Pulmonary artery endothelial cell (primary cell): ENCODE measurements at regions not wholly inside any gene's neighbourhood (a gene's known extent, or its start where the extent isn't known, plus 50 kb on each side); places are given as distances from the start of the nearest gene placed in this dataset.
"Not testable (repeated sequence)": the region's sequence is repeated elsewhere in the genome, so short reads cannot be mapped to it uniquely, and the experiment has no call there.

Experiments used
- DNase-seq: peaks from one replicate; pipeline ENCODE4 v3.0.0-alpha.2; 2011; ENCODE audit warnings: low read depth, low spot score

DNA sequence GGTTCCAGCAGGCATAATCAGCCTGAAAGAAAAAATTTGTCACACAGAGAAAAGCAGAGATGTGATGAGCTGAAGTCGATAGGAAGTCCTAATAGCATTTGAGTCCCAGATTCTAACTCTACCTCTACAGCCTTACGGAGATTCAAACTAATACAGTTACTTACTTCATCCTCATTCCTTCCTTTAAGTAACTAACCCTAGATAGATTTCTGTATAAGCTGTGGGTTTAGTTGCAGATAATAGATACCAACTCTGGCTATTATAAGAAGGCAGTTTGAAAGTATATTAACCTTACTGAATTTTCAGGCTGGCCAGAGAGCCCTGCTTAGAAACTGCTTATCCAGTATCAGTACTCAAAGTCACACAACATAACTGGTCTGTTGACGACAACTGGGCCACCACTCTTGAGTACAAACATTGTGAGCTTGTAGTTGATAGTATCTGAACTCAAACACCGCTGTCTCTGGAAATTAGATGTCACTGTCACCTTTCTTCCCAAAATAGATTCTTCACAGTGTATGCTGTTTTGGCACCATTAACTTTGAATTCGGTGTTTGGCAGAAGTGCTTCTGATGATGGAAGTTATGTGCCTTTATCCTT lies 484.3 kb downstream of the DIPK2A start:
- DNase-seq, result no peak

DNA sequence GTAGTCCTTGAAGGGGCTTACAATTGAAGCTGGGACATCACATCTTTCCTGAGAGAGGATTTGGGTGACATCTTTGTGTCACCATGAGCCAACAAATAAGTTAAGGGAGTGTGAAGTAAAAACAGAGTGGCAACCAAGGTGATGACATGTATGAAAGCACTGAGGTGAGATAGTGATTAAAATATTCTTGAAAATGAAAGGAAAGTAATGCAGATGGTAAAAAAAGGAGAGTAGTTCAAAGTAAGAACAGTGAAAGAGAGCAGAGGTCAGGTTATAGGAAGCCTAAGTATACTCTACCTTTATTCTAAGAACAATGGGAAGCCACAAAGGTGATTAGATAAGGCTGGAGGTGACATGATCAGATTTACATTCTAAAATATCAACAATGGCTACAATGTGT lies 486.1 kb downstream of the DIPK2A start:
- DNase-seq, result no peak

DNA sequence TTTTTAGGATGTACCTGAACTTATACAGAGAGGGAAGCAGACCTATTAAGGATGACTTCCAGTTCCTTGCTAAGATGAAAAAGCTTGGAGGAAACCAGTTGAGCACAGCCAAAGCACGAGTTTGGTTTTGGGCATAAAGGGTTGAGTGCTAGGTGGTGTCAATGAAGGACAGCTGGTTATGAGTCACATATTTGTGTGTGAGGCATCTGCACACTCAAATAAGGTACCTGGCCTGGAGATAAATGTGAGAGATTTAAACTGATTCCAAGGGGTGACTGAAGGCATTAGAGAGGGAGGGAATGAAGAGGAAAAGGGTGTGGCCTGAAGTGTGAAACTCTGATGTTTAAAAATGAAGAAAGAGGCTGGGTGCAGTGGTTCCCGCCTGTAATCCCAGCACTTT lies 486.7 kb downstream of the DIPK2A start:
- no peak for DNase-seq

DNA sequence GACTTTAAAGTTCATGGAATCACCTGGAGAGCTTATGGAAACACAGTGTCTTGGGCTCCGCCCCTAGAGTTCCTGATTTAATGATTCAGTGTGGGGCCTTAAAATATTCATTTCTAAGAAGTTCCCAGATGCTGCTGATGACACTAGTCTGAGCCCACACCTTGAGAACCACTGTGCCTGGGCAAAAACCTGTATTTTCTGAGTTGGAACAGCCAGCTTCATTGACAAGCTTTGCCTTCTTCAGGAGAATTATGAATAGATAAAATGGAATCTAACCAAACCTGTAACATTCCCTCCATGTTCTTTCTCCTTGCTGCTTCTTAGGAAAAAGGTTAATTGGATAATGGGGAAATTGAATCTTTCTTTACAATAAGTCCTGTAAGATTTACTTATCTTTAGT lies 490.7 kb downstream of the DIPK2A start:
- no peak for DNase-seq

GRCh38 chr3:144463911-144464310 lies 492.3 kb downstream of the DIPK2A start:
- DNase-seq, result no peak

GRCh38 chr3:144466114-144466513 lies 494.5 kb downstream of the DIPK2A start:
- no peak for DNase-seq

DNA sequence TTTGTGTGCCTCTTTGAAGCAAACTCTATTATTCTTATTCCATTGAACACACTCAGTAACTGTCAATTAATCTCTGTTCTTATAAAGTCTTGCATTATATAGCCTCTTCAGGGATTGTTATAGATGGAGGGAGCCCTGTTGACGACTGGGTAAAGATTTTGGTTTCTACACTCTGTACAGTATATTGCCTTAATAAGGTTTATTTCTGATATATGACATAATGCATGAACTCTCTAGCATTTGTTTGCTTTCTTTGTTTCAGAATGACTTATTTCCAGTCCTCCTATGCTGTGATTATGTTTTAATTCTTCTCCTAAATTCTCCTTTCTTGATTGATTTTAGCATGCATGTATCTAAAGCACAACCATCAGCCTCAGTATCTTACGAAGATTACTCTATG lies 494.9 kb downstream of the DIPK2A start:
- no peak for DNase-seq

GRCh38 chr3:144470666-144471065 lies 499.0 kb downstream of the DIPK2A start:
- DNase-seq, result no peak

DNA sequence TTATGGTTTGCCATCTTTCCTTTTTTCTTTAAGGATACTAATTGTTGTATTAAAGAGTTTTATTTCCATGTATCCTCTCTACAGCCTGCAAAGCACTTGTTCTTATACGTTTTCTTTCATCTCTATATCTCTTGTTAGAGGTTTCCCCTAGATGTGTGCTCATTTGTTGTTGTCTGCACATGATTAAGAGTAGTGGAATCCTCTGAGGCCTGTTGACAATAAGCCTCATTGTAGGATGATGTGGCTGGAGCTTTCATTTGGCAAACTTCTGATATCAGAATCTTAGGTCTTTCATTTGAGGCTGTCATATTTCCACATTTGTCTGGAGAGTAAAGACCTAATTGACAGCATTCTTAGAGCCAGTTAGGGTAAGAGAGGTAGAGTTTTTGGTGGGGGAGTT lies 506.0 kb downstream of the DIPK2A start:
- DNase-seq, result no peak

DNA sequence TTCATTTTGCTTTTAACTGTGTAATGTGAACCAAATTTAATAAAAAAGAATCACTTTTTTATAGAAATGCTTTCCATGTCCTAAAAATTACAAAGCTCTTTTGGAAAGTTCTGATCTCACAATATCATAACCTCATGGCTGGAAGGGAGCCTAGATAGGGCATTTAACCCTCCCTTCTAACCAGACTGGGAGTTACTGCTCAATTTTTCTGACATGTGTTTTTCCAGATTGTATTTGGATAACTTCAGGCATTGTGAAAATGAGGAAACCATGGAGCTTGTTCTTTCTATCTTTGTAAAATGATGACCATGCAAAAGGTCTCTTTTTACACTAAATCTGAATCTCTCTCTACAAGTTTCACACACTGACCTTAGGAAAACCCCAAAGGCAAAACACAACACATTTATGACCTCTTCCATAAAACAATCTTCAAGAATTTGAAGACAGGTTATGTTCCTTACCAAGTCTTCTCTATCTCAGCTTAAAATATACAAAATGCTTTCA lies 508.8 kb downstream of the DIPK2A start:
- no peak for DNase-seq

DNA sequence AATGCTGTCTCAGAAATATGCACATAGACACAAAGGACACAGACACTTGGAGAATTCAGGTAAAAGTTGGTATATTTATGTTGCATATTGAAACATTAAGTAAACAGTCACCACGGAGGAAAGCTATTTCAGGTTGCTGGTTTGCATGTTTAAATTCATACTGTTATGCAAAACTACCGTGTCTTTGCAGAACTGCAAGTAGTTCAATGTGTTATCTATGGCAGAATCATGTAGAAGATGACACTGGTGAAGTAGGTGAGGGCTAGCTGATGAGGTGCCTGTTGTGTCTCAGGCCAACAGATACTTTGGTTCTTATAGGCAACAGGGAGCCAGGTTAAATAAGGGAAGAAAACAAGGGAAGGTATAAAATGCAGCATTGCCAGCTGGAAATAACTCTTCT lies 511.3 kb downstream of the DIPK2A start:
- no peak for DNase-seq

GRCh38 chr3:144487011-144487410 lies 515.4 kb downstream of the DIPK2A start:
- no peak for DNase-seq

GRCh38 chr3:144488927-144489326 lies 517.3 kb downstream of the DIPK2A start:
- DNase-seq, result no peak

GRCh38 chr3:144491333-144491732 lies 519.7 kb downstream of the DIPK2A start:
- no peak for DNase-seq

GRCh38 chr3:144494651-144495050 lies 523.0 kb downstream of the DIPK2A start:
- not testable (repeated sequence) for DNase-seq

- no peak for DNase-seq
Observed at GRCh38 chr3:144496141-144496835, 524.7 kb downstream of the DIPK2A start.

- DNase-seq, result no peak
Observed at GRCh38 chr3:144497452-144497851, 525.8 kb downstream of the DIPK2A start.

GRCh38 chr3:144499001-144499930 lies 527.6 kb downstream of the DIPK2A start:
- peak; percentile 24 for DNase-seq

- DNase-seq, result no peak
Observed at GRCh38 chr3:144501467-144501866, 529.8 kb downstream of the DIPK2A start.

- DNase-seq, result no peak
Observed at GRCh38 chr3:144502402-144502801, 530.8 kb downstream of the DIPK2A start.

DNA sequence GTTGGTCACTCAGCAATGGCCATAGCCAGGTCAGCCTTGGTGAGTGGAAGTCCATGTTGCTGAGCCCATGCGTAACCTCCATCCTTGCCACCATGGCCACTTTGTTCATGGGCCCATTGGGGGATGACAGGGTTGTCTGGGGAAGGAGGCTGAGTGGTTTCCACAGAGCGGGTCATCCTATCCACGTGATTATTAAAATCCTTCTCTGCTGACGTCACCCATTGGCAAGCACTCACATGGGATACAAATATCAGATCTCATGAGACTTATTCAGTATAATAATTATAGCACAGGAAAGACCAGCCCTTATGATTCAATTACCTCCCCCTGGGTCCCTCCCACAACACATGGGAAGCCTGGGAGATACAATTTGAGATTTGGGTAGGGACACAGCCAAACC lies 534.8 kb downstream of the DIPK2A start:
- not testable (repeated sequence) for DNase-seq

- DNase-seq, result no peak
Observed at GRCh38 chr3:144511346-144511745, 539.7 kb downstream of the DIPK2A start.
